ENCODE measurements at regions not wholly inside any gene's neighbourhood (a gene's known extent, or its start where the extent isn't known, plus 50 kb on each side); places are given as distances from the start of the nearest gene placed in this dataset.

DNA sequence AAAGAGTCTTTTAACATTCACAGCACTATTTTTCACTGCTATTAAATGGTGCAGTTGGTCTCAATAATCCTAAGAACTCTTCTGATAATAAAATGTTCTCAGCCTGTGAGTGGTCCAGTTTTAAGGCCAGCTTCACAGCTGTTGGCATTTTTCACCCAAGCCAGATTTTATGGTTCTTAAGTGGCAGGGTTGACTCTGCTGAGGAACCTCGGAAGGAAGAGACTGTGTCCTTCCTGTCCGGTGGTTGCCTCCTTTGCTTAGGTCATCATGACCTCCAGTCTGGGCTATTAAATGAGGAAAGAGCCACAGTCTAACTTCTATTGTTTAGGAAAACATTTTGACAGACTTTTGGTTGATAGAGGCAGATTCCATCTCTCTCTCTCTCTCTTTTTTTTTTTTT lies 112.5 kb upstream of the SERBP1 start:
- TF ChIP-seq GATA2 (IDR thresholded peaks at IDR 0.05; ENCODE audit: low read depth, low read length): no peak

DNA sequence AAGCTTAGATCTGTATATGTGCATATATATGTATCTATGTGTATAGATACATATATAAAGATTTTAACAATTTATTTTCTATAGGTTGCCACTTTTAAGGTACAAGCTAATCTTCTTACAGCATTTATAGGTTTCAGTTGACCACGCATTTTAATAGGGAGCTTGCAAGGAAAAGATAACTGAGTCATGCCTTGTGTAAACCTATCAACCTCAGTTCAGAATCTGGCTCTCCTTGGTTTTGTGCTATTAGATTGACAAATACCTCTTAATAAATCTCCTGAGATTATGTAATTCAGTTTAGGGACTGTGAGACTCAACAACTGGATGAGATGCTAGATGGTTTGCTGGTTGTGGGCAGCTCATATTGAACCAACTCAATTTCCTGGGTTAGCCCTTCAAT lies 114.7 kb upstream of the SERBP1 start:
- TF ChIP-seq GATA3 (IDR thresholded peaks at IDR 0.05; ENCODE audit: low read depth, low read length): no peak
- no peak for TF ChIP-seq GATA2 (IDR thresholded peaks at IDR 0.05; ENCODE audit: low read depth, low read length)

DNA sequence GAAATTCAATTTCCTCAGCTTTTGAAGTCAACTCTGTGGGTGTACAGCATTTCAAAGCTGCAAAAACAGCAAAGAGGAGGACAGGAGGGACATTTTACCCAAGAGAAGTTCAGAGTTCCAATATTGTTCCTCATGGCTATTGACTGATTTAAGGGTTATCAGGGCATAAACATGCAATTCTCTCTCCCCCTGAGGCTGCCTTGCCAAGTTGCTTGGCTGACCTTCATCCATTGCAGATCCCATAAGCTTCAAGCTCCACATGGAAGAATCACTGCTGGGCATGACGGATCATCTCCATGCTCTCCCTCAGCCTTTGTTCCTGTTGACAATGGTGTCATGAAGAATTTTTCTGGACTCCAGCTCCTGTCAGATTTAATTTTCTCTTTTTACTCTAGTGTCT lies 115.2 kb upstream of the SERBP1 start:
- TF ChIP-seq GATA2 (IDR thresholded peaks at IDR 0.05; ENCODE audit: low read depth, low read length): no peak
- no peak for TF ChIP-seq GATA3 (IDR thresholded peaks at IDR 0.05; ENCODE audit: low read depth, low read length)

DNA sequence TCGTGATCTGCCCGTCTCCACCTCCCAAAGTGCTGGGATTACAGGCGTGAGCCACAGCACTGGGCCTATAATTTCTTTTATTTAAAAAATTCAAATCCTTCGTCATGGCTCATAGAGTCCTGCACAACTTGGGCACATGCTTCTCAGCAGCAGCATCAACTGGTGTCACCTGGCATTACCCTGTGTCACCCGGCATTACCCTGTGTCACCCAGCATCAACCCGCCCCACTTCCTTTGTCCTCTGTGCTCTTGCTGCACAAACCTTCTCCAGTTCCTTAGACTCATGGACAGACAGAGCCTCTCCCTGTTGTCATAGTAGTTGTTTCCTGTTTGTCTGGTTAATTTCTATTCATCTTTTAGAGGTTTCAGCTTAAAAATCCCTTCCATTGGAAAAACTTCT lies 121.2 kb upstream of the SERBP1 start:
- TF ChIP-seq GATA2 (IDR thresholded peaks at IDR 0.05; ENCODE audit: low read depth, low read length): no peak
- TF ChIP-seq GATA3 (IDR thresholded peaks at IDR 0.05; ENCODE audit: low read depth, low read length): no peak

DNA sequence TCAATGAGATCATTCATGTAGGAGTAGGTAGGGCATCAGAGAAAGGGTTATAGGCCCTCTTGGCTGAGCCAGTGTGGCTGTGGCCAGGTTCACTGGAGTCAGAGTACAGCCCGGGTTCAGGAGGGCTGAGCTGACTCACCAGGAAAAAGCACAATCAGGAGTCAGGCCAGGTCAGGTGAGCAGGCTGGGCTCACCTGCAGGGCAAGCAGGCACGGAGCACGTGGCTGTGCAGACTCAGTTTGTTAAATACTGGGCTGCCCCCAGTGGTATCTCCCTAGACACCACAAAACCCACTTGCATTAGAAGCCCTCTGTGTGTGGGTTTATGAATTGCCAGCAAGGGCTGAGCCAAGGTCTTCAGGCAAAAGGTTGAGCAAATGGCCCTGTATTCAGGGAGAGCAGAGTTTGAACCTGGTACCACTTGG lies 122.1 kb upstream of the SERBP1 start:
- TF ChIP-seq GATA2 (IDR thresholded peaks at IDR 0.05; ENCODE audit: low read depth, low read length): no peak
- no peak for TF ChIP-seq GATA3 (IDR thresholded peaks at IDR 0.05; ENCODE audit: low read depth, low read length)

DNA sequence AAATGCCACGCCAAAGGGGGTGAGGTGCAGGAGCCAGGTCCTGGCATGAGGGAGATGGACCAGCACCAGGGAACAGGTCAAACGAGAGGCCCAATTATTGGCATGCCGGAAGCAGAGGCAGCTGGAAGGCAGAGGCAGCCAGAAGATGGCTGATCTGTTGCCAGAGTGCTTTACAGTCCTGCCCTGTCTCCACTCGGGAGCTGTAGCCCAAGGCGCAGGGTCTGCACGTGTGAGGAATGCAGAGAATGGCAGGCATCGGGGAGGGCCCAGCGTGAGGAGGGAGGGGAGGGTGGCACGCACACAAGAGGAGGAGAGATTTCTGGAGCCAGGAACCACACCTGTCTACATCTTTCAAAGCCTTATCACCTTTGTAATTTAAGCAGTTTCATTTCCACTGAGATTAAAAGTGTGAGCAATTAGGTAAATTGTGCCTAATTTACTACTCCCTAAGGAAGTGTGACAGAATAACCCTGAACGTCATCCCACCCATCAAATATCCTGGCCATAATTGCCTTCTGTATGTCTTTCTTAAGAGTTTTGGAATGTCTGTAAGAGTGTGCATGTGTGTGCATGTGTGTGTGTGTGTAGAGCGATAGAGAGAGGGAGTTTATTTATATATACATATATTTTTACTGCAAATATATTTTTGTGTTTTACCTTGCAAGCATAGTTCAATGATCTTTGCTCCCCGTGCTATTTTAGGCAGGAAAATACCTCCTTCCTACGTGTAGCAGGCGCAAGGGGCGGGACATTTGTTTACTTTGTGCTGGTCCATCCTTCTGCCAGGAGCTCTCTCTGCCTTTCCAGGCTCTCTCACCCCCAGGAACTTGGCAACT lies 125.5 kb upstream of the SERBP1 start:
- TF ChIP-seq GATA3 (IDR thresholded peaks at IDR 0.05; ENCODE audit: low read depth, low read length): no peak
- TF ChIP-seq GATA2 (IDR thresholded peaks at IDR 0.05; ENCODE audit: low read depth, low read length): no peak

DNA sequence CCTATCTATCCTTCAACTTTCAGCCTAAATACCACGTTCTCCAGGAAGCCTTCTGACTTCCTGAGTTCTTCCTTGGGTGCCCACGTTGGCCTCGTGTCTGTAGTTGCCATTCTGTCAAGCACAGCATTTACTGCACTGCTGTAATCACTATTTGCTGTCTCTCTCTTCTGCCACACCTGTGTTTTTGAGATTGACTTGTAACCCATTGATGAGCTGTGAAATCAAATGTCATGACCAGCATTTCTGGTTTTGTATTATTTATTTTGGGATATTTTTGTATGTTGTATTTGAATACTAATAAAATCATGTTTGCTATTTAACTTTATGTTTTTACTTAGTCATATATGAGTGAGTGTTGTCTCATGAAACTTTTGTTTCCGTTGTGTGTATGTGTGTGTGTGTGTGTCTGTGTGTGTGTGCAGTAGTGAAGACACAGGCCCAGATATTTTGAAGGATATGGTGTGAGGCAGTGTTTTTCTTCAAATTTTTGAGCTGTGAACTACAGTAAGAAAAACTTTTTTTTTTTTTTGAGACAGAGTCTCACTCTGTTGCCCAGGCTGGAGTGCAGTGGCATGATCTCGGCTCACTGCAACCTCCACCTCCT lies 126.2 kb upstream of the SERBP1 start:
- TF ChIP-seq GATA3 (IDR thresholded peaks at IDR 0.05; ENCODE audit: low read depth, low read length): no peak
- no peak for TF ChIP-seq GATA2 (IDR thresholded peaks at IDR 0.05; ENCODE audit: low read depth, low read length)

DNA sequence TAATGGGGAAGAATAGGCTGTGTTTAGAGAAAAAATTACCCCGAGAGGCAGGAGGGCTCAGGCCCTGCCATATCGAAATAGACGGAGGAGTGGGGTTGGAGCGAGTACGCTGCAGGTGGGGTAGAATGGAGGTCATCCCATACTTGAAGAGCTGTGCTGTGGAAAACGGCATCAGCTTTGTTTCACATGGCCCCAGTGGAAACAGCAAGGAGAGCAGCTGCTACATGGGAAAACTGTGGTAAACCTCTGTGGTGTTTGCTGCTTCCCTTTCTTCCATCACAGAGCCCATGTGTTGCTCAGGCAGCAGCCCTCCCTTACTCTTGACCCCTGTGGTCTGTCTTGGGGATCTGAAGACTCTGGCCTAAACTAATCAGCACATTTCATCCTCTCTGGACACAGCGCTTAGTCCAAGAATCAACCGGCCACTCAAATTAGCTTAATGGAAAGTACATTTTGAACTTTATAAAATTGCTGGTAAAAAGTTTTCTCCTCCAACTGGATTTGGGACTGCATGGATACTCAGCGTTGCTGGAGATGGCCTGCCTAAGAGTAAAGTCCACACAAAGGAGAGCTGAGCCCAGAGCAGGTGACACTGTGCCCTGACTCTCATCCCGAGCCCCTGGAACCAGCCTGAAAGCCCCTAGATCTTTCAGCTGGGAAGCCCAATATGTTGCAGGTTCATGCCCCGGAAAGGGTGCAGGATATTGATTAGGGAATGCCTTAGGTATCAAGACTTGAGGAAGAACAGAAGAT lies 127.1 kb upstream of the GADD45A start:
- TF ChIP-seq GATA3 (IDR thresholded peaks at IDR 0.05; ENCODE audit: low read depth, low read length) (no peak), GATA2 (IDR thresholded peaks at IDR 0.05; ENCODE audit: low read depth, low read length) (no peak)

DNA sequence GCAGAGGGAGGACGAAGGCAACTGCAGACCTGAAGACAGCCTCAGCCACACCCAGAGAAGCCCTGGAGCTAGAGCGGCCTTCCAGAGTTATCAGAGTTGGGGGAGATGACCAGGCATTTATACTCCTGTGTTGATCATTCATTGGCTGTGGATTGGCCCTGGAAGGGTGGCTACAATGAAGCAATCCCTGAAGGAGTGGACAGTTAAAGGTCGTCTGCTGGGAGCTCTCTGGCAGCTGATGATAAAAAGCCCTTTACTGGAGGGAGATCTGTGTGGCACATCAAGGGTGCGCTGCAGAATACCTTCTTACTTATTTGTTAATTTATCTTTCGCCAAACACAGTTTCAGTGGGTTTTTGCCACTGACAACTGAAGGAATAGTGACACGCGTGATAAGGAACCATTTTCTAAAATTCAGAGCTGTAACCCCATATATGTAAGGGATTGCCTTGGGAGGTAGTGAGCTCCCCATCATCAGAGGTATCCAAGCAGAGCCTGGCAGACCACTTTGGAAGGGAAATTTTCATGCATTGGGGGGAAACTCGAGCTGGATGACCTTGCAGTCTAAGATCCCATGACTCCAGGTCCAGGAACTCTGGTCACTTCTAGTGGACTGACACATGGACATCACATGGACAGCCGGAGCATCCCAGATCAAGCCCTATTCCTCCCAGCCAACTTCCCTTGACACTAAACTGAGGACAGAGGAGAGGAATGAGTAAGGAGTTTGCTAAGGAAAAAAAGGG lies 126.4 kb upstream of the GADD45A start:
- TF ChIP-seq GATA2 (IDR thresholded peaks at IDR 0.05; ENCODE audit: low read depth, low read length) (no peak), GATA3 (IDR thresholded peaks at IDR 0.05; ENCODE audit: low read depth, low read length) (no peak)

DNA sequence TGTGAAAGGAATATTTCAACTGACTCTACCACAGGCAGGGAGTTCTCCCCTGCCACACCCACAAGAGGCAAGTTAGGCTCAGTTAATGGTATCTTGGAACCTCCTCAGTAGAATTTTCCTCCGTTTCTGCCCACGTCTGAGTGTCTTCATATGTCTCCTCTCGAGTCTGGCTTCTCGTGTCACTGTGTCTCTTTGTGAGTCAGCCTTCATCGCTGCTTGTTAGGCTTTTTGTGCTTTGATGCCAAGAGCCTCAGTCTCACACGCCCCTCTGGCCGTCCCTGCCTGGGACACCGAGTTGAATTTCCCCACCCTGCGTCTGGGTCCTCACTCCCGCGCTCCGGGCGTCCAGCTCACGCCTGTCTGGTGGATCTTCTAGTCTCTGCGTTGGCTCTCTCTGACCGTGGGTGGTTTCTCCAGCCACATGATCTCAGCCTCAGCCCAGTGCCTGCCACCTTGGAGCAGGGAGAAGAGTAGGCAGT lies 125.7 kb upstream of the GADD45A start:
- TF ChIP-seq GATA2 (IDR thresholded peaks at IDR 0.05; ENCODE audit: low read depth, low read length) (no peak), GATA3 (IDR thresholded peaks at IDR 0.05; ENCODE audit: low read depth, low read length) (no peak)

DNA sequence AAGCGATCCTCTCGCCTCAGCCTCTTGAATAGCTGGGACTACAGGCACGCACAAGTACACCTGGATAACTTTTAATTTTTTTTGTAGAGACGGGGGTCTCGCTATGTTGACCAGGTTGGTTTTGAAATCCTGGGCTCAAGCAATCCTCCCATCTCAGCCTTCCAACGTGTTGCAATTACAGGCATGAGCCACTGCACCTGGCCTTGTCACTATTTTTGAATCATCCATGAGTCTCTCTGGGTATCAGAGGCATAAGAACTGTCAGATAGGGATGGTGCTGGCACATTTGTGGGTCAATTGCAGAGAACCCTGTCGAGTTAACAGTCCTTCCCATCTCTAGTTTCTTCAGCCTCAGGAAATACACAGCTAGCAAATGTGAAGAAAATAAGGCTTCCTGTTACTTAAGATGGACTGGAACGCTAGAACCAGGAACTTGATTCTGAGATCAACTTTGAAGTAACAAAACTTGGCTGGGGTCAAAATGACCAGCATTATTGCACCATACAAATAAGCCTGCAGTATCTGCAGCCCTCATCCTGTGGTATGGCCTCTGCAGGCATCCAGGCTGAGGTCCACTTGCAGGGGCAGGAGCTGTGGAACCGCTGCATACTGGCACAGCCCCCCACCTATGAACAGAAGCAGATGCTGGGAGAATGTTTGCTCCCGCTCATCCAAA lies 124.3 kb upstream of the GADD45A start:
- no peak for TF ChIP-seq GATA2 (IDR thresholded peaks at IDR 0.05; ENCODE audit: low read depth, low read length)
- TF ChIP-seq GATA3 (IDR thresholded peaks at IDR 0.05; ENCODE audit: low read depth, low read length): no peak

DNA sequence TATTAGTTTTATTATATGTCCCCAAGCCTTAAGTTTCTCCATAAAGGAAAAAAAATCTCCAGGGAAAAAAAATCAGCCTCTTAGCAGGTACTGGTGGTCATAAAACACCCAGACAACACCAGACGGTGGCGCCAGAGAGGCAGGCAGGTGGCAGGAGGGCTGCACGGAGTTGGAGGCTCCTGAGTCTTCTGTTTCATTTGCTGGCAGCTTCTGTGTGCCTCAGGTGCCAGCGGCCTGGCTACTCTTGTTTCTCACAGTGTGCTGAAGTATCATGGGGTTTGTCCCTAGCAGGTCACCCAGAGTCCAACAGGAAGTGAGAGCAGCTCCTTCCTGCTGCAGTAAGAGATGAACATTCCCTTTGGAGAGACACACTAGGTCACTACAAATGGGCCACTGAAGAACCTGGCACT lies 123.3 kb upstream of the GADD45A start:
- TF ChIP-seq GATA3 (IDR thresholded peaks at IDR 0.05; ENCODE audit: low read depth, low read length): no peak
- no peak for TF ChIP-seq GATA2 (IDR thresholded peaks at IDR 0.05; ENCODE audit: low read depth, low read length)

DNA sequence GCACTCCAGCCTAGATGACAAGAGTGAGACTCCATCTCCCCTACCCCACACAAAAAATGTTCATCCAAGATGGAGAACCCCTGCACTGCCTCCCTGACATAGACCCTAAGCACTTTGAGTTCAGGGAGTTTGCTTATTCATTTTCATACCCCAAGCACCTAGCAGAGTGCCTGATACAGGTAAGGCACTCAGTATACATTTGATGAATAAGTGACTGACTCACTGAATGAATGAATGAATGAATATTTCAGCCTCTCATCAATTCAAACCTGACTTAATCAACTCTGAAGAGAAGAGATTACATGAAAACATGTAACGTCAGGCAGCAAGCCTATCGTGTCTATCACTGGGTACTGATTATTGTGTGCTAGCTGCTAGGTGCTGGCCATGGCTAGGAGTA lies 121.3 kb upstream of the GADD45A start:
- no peak for TF ChIP-seq GATA2 (IDR thresholded peaks at IDR 0.05; ENCODE audit: low read depth, low read length)
- TF ChIP-seq GATA3 (IDR thresholded peaks at IDR 0.05; ENCODE audit: low read depth, low read length): no peak

Data from SH-SY5Y (cell line).